NCI-H128 (cell line): ENCODE measurements at regions not wholly inside any gene's neighbourhood (a gene's known extent, or its start where the extent isn't known, plus 50 kb on each side); places are given as distances from the start of the nearest gene placed in this dataset.
"Not testable (repeated sequence)": the region's sequence is repeated elsewhere in the genome, so short reads cannot be mapped to it uniquely, and the experiment has no call there.

Experiments
- DNase-seq: peaks from one replicate; lab custom pipeline; 2025; ENCODE audit not compliant: unreplicated experiment; lab: John Stamatoyannopoulos, UW

DNA sequence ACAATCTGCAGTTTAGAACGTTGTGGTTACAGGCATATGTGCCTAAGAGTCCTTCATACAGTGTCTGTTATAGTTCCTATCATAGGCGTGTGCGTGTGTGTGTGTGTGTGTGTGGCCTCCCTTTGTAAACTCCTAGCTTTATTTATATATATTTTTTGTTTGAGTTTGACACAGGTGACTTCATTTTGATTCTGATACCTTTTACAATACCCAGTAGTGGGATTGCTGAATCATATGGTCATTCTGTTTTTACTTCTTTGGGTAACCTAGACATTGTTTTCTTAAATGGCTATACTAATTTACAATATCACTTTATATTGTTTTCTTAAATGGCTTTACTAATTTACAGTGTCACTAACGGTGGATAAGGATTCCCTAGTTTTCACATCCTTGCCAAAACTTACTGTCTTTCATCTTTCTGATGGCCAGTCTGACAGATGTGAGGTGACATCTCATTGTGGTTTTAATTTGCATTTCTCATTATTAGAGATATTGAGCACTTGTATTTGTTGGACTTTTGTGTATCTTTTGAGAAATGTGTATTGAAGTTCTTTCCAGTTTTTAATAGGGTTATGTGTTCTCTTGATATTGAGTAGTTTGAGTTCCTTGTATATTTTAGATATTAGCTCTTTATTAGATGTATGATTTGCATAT, 211.1 kb upstream of the NUDT6 start:
- DNase-seq = no peak

DNA sequence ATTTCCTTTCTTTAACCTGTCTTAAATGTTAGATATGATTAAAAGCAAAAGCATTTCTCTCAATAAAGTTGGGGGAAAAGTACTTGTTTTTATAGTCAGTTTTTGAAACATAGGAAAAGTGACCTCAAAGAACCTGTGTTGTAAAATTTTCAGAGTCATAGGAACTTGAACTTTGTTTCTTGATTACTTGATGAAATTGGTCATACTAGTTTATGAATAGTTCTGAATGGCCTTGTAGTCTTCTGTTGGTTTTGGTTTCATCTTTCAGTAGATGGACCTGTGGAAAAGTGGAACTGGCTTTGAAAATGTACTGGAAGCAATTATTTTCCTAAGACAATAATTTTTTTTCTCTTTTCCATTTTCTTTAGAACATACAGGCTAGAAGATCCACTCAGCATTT, 222.2 kb upstream of the NUDT6 start:
- DNase-seq = no peak

DNA sequence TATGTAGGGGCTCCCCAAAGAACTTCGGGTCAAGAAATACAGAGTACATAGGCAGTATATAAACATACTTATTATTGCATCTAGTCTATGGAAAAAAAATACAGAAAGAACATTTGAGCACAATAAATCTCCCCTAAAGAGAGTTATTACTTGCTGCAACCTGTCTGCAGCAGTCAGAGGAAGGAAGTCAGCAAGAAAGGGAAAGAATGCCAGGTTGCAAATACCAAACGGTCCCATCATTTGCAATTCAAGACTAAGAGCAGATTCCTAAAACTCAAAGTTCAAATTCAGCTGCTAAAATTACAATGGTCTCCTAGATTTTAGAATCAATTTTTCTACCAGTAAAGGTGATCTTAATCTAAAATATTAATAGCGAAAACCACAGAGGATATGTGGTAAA, 236.2 kb upstream of the NUDT6 start:
- DNase-seq = no peak

DNA sequence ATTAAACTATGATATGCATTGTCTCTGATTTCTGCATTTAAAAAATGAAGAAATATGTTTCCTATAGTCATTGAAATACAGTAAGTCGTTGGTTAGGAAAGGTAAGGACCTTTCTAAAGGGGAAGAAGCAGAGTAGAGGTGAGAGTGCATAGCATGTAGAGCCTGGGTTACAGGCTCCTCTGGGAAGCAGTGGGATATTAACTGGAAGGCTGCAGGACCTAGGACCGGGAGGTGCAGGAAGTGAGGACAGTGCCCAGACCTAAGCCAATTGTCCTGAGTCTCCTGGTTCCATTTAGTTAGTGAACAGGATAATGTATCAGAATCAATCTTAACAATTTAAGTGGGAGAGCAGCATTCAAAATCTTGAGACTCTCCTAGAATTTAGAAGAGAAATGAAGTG, 237.1 kb upstream of the NUDT6 start:
- no peak for DNase-seq

DNA sequence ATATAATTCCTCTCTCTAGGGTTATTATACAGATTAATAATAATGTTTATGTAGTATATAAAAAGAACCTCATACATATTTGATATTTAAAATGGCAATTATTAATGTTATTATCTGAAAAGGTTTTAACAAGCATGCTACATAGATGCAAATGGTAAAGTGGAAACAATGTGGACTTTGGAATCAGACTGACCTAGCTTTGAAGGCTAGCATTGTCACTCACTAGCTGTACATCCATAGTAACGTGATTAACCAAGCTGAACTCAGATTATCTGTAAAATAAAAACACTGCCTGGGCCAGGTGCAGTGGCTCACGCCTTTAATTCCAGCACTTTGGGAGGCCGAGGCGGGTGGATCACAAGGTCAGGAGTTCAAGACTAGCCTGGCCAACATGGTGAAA, 233.7 kb upstream of the SPRY1 start:
- DNase-seq = no peak

DNA sequence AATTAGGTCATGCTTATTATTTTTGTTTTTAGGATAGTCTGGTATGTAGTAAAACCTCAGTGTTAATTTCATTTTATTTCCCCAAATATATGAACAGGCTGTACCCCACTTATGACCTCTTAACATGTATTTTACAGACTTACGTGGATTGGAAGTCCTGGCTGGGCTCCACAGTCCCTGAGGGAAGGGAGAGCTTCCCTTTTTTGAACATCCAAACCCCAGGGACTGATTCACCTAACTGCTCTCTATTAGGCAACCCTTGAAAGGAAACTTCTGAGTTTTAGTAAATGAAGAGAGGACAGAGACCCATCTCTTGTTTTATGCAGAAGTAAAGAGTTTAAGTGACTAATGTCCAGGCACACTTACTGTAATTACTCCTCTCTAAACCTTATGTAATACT, 233.1 kb upstream of the SPRY1 start:
- no peak for DNase-seq

DNA sequence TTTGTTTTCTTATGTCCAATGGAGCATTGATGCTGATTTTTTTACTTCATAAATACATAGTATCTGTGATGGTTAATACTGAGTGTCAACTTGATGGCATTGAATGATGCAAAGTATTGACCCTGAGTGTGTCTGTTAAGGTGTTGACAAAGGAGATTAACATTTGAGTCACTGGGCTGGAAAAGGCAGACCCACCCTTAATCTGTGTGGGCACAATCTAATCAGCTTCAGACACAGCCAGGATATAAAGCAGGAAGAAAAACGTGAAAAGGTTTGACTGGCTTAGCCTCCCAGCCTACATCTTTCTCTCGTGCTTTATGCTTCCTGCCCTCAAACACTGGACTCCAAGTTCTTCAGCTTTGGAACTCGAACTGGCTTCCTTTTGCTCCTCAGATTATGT, 230.6 kb upstream of the SPRY1 start:
- no peak for DNase-seq

DNA sequence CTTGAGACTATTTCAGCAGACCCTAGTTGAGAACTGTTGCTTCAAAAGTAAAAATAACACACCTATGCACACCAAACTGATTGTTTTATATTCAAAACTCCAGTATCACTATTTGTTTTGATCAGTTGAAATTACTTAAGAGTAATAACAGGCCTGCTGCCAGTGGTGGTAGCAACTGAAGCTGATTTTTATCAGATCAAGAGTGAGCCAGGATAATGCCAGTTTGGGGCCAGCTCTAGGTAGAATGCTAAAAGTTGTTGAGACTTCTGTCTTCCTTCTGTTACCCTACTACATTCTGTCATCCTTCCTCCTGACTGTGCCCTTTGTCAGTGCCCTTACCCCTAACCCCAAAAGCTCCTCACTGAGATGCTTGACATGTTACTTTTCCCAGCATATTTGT, 228.7 kb upstream of the SPRY1 start:
- DNase-seq = no peak

DNA sequence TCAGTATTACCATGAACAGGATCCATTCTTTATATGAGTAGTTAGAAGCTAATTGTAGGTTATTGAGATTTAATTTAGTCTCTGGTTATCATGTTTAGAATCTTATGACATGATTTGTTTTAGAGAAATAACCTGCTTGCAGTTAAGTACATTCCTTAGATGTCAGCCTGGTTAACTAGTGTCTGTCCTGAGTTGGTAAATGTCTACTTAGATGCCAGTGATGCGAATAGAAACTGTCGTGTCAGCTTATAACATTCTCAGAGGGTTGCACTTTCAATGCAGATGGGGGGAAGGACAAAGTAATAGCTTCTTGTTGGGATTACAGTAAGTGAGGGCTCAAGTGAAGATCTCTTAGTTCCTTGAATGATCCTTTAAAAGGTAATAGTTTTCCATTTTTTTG, 227.8 kb upstream of the SPRY1 start:
- DNase-seq = no peak

DNA sequence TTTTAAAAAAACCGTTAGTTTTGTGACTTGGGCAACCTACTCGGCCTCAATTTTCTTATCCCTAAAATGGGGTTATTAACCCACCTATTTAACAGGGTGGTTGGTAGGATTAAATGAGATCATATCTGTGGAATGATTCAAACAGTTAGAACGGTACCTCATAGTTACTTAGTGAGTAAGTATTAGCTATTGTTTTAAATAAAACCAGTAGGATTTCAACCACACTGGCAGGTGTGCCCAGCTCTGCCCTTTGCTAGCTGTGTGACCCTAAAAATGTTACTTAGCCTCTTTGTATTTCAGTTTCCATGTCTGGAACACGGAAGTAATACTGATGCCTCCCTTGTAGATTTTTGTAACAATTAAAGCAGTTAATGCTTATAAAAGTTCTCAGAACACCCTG, 225.8 kb upstream of the SPRY1 start:
- DNase-seq = no peak

DNA sequence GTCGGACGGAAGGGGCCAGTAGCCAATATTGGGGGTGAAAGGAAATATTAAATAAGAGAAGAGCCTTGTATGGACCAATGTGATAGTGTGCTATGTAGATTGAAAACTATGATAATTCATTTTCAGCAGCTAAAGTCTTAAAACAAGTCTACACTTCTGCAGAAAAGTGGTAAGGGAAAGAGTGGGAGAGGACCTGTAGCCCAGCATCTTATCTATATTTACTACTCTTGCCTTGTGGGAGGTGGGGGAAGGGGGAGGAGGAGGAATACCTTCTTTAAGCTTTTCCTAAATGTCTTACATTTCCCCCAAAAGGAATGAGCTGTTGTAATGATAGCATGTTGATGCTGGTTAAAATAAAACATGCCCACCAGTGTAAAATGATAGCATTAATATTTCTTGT, 220.0 kb upstream of the SPRY1 start:
- DNase-seq = no peak

DNA sequence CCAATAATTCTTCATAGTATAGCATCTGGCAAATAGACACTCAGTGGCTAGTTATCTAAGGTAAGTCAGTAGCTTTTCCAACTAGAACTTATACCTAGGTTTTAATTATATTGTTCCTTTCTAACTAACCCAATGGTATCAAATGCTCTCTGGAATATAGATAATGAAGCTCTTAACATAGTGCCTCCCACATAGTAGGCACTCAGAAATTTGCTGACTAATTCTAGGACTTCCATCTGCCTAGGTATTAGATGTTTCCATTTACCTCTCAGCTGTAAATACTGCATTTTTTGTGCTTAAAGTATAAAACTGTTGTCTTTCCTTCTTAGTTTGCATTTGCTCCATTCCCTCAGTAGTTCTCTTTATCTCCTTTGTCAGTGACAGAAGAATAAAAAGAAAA, 214.3 kb upstream of the SPRY1 start:
- DNase-seq = no peak

DNA sequence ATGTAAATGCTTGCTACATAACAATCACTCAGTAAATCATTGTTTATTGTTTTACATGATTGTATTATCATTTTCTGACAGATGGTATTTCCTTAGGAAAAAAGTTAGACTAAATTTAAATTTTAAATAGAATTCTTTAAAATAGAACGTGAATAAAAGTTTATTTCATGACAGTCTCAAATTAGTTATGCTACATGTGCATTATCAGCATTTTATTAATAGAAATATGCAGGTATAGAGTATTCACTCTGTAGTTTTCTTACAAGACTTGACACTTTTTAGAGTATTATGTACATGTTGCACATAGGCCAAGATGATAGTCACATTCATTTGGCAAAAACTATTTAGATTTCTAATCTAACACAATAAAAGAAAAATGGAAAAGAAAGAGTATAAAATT, 213.3 kb upstream of the SPRY1 start:
- DNase-seq = no peak

DNA sequence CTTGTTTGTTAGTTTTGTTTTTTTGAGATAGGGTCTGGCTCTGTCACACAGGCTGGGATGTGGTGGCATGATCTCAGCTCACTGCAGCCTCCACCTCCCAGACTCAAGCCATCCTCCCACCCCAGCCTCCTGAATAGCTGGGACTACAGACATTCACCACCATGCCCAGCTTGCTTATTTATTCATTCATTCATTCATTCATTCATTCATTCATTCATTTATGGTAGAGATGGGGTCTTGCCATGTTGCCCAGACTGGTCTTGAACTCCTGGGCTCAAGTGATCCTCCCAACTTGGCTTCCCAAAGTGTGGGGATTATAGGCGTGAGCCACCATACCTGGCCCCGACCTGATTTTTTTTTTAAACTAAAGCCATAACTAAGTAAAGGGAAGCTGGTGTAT, 212.8 kb upstream of the SPRY1 start:
- not testable (repeated sequence) for DNase-seq

DNA sequence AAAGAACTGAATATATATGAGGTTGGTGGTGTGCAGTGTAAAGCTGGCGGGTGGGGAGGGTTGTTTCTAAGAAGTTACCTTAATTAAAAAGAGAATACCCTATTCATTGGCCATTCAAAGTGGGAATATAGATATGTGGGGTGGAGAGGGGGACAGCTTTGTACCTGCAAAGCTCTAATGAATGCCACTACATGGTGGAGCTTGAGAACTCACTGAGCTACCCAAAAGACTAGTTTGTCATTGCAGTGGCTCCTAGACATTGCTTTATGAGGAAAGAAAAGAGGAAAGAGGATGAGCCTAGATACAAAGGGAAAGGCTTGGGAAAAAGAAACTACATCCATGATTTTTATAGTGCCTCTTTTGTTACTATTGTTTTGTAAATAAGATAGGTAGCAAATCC, 209.9 kb upstream of the SPRY1 start:
- DNase-seq = no peak

DNA sequence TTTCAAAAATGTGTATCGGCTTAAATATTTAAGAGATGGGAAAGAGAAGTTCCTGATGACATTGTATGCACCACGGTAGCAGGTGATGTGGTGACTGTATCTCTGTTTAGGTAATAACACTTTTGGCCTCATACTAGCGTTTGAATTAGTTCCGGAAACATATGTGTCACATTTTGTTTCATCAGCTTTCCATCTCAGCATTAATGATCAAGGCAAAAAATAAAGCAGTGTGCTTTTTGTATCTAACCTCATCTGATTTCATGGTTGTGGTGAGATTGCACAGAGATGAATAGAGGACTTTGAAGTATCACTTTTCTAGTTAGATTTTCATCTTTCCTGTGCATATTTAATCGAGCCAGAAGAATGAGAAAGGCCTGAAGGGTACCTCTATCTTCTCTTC, 206.4 kb upstream of the SPRY1 start:
- no peak for DNase-seq

DNA sequence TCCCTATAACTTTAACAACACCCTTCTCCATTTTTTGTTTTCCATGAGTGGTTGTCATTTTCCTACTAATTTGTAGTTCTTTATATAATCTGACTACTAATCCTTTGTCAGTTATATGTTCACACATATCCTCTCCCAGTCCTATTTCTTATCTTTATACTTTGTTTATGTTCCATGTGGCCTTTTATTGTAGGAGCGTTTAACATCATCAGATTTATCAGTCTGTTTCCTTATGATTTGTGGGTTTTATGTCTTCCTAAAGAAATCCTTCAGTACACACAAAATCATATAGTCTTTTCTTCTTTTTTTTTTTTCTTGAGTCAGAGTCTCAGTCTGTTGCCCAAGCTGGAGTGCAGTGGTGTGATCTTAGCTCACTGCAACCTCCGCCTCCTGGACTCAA, 204.9 kb upstream of the SPRY1 start:
- DNase-seq = no peak

DNA sequence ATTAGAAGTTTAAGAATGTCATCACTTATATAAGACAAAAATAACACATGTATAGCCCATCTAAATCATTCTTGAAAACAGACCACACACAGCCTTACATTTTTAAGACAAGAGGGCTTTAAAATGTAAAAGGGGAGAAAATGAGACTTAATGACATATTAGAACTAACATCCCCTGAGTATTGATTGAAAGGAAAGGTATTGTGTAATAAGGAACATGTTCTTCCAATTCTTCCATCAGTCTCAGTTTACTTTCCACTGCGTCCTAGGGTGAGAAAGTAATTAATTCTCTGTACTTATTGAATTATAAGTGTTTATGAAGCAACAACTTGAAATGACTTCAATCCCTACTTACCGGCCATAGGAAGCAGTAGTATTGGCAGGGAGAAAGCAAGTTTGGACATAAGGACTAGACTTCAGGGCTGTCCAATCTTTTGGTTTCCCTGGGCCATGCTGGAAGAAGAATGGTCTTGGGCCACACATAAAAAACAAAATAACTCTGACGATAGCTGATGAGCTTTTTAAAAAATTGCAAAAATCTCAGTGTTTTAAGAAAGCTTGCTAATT, 202.7 kb upstream of the SPRY1 start:
- DNase-seq = no peak

DNA sequence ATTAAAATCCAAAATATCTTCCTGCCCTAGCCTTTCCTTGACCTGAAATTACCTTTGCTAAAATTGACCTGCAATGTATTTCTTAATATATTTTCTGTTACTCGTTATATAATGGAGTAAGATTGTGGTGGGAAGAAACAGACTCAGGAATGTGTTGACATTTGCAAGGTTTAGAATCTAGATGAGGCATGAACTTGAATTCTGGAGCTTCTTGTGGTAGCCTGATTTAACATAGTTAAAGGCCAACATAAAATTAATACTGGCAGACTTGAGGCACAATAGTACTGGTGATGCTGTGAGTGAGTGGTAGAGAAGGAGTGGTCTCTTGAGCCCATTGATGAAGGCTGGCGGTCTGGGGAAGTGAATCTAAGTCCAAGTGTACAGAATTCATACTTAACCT, 197.9 kb upstream of the SPRY1 start:
- no peak for DNase-seq

DNA sequence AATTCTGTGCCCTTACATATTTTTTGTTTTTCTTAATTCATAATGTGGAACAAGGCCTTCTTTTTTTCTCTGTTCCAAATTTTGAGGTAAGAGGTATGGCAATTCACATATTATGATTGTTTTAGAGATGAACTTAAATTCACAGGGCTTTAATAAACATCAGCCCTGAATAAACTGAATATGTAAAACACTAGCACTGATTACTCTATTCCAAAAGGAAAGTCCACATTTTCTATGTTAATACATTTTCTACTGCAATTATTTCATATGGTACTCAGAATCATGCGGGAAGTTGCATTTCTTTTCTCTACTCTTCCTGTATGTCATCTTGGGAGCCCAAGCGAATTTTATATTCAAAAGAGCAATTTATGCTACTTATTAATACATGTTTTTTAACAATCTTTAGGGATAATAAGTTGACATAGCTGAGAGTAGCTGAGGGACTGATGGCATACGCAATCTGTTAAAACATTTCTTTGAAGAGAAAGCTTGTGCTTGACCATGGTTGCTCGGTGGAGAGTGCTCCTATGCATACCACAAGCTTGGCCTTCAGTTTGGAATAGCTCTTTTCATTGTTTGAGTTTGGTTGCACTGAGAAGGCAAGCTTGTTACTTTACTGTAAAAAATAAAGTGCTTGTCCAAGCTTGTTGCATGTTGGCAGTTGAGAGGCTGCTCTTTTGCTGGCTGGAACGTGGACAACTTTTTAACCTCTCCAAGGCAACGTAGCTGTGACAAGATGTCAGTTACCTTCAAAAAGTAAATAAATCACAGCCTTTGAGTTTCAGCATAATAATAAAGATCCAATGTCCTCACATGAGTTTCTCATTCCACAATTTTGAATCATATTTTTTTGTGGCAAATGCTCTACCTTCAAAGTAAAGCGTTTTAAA, 196.3 kb upstream of the SPRY1 start:
- DNase-seq = no peak

DNA sequence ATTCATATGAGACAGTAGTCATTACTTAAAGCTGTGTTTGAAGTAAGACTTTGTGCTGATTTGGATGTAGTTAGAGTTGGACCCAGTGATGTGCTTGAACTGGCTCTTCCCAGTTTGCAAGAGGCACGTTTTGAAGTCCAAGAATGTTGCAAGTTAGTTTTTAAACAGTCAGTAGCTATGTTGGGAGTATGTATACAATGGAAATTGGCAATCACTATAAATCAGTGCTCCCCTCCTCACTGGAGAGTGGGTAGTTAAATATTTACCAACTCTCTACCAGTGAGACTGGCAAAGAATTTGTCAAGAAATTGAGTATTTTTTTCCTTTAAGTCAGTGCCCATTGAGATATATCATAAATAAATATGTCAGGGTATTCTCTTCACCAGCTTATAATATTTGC, 191.9 kb upstream of the SPRY1 start:
- DNase-seq = no peak

DNA sequence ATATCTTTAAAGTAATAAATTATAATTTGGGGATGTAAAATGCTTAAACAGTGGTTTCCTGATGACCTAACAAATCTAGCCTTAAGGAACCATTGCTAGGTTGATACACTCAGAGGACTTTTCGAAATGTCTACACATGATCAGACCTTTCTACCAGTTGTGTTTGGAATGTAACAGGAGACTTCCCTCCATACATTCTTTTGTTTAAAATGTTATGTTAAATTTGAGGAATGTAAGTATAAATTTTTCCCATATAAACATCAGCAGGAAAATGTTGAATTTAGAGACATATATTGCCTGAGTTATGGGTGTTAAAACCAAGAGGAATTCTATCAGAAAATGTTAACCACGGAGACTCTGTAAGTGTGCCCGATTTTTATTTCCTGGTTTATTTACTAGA, 190.6 kb upstream of the SPRY1 start:
- no peak for DNase-seq
